Body of pancreas (tissue), 4 donors: ENCODE measurements at regions not wholly inside any gene's neighbourhood (a gene's known extent, or its start where the extent isn't known, plus 50 kb on each side); places are given as distances from the start of the nearest gene placed in this dataset.

Experiments used
- ATAC-seq: fragments of 150-250 bp; one replicate; pipeline ENCODE4 v1.9.1; 2016
- DNase-seq, 4 donors: peaks; one replicate each; pipeline ENCODE4 v3.0.0-alpha.2; 2019
- H3K27ac ChIP-seq, 4 donors: fragments of 200-600 bp; sonication (generic); 1 replicate in 3 of 4; 2 replicates in 1 of 4; pipeline versions ENCODE4 v1.5.1 to v1.6.1; 2016 to 2019; ENCODE audit warnings: mild to moderate bottlenecking in 1 of 4, mixed read lengths in 1 of 4, moderate library complexity in 1 of 4
- H3K27me3 ChIP-seq, 2 donors: fragments of 200-600 bp; sonication (generic); one replicate each; pipeline ENCODE4 v1.6.0; 2016; ENCODE audit warnings: mild to moderate bottlenecking in 1 of 2
- H3K36me3 ChIP-seq, 2 donors: fragments of 200-600 bp; sonication (generic); replicated peaks in 1 of 2; 2 replicates each; pipeline ENCODE4 v1.5.1; 2016; ENCODE audit warnings: low read depth in 2 of 2; ENCODE audit not compliant: insufficient read depth in 1 of 2
- H3K4me1 ChIP-seq: fragments of 200-600 bp; sonication (generic); one replicate; pipeline ENCODE4 v1.6.0; 2016
- H3K4me3 ChIP-seq, 2 donors: fragments of 200-600 bp; sonication (generic); 1 replicate in 1 of 2; 2 replicates in 1 of 2; pipeline ENCODE4 v1.5.1; 2016 to 2019
- H3K9me3 ChIP-seq, 3 donors: fragments of 200-600 bp; sonication (generic); 1 replicate in 2 of 3; 2 replicates in 1 of 3; pipeline ENCODE4 v1.5.1; 2016
- CTCF ChIP-seq, 7 experiments: fragments of 450-650 bp in 4 of 7; fragments of 200-600 bp in 3 of 7; sonication (generic) in 3 of 7; IDR thresholded peaks; one replicate each; pipeline ENCODE4 v1.5.1; 2016 to 2019; ENCODE audit warnings: antibody characterized with exemption in 7 of 7
- POLR2A ChIP-seq, 3 donors: fragments of 450-650 bp; IDR thresholded peaks; one replicate each; pipeline ENCODE4 v1.6.1; 2016; ENCODE audit warnings: antibody characterized with exemption in 3 of 3, mild to moderate bottlenecking in 2 of 3
- WGBS, 2 donors: methylation state at CpG; one replicate each; pipeline ENCODE4 v1.1.5; 2017; 5-methylcytosine and 5-hydroxymethylcytosine counted together
- intact Hi-C: fragments of 100-400 bp; cut with DNase I; formaldehyde crosslinking; loops from one replicate; pipeline ENCODE4 v1.15.1; 2023

- no peak for ATAC-seq
- 28 to 60% methylated on average over 3 of the region's 3 CpGs for WGBS, 2 donors
- Histone ChIP-seq H3K9me3 (no peaks in the 10 kb centered on the region), H3K4me3 (no peak overlapping the region), H3K27ac (no peak overlapping the region), H3K27me3 (no peaks in the 10 kb centered on the region), H3K4me1 (no peaks in the 10 kb centered on the region), H3K36me3 (no peaks in the 10 kb centered on the region)
- no peak for DNase-seq
- intact Hi-C loops: no loop called here
- TF ChIP-seq CTCF (IDR thresholded peaks at IDR 0.05): no peak
- TF ChIP-seq POLR2A (IDR thresholded peaks at IDR 0.05): no peak
Measured at GRCh38 chr6:48813836-48814235, 649.2 kb downstream of the MMUT start.

DNA sequence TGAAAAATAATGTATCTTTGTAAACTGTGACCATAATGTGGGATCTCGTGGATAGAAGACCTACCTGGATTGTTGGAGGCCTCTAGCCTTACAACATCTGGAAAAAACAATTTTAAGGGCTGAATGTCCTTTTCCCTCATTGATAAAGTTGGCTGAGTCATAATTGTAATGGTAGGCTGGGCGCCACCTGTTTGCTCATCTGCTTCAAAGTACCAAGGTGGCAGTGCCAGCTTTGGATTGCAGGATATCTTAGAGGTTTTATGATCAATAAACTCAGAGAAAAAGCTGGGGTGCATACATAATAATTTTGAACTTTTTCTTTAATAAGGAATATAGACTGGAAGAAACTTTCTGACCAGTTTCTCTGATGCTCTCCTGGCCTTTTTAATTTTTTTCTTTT lies 653.4 kb downstream of the MMUT start:
- Histone ChIP-seq H3K4me3 (no peak overlapping the region), H3K27me3 (no peaks in the 10 kb centered on the region), H3K27ac (no peak overlapping the region), H3K36me3 (no peaks in the 10 kb centered on the region), H3K4me1 (no peaks in the 10 kb centered on the region), H3K9me3 (no peaks in the 10 kb centered on the region)
- DNase-seq: no peak
- intact Hi-C loops: no loop called here
- no peak for TF ChIP-seq POLR2A (IDR thresholded peaks at IDR 0.05)
- TF ChIP-seq CTCF (IDR thresholded peaks at IDR 0.05): no peak
- 60 to 69% methylated on average over 2 of the region's 2 CpGs for WGBS, 2 donors
- no peak for ATAC-seq

DNA sequence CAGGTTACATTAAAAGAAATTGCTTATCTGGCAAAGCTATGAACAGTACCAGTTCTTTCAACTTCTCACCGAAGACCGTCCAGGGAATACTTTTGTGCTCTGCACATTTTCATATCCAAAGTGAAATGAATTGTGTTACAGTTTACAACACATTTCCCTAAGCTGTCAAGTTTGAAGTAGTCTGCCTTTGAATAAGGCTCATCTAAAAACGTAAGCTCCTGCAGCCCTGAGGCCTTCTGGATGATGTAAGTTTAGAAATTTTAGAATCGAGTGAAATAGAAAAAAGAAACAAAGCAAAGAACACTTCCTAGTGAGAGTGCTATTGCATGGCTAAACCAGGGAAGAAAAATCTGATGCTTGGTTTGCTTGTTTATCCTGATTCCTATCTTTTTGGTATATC lies 653.8 kb downstream of the MMUT start:
- Histone ChIP-seq H3K4me1 (no peaks in the 10 kb centered on the region), H3K27me3 (no peaks in the 10 kb centered on the region), H3K36me3 (no peaks in the 10 kb centered on the region), H3K9me3 (no peaks in the 10 kb centered on the region), H3K27ac (no peak overlapping the region), H3K4me3 (no peak overlapping the region)
- TF ChIP-seq POLR2A (IDR thresholded peaks at IDR 0.05): no peak
- WGBS, 2 donors: 58 to 70% methylated on average over 4 of the region's 4 CpGs
- DNase-seq (no peak), ATAC-seq (no peak)
- intact Hi-C loops: no loop called here

- Histone ChIP-seq H3K4me3 (no peak overlapping the region), H3K27ac (no peak overlapping the region), H3K27me3 (no peaks in the 10 kb centered on the region), H3K36me3 (no peaks in the 10 kb centered on the region), H3K9me3 (no peaks in the 10 kb centered on the region), H3K4me1 (no peaks in the 10 kb centered on the region)
- WGBS, 2 donors: 66 to 67% methylated on average over 3 of the region's 3 CpGs
- TF ChIP-seq POLR2A (IDR thresholded peaks at IDR 0.05) (no peak), CTCF (IDR thresholded peaks at IDR 0.05) (no peak)
- intact Hi-C loops: no loop called here
- no peak for ATAC-seq
- DNase-seq: no peak
Measured at GRCh38 chr6:48798296-48798695, 664.8 kb downstream of the MMUT start.

DNA sequence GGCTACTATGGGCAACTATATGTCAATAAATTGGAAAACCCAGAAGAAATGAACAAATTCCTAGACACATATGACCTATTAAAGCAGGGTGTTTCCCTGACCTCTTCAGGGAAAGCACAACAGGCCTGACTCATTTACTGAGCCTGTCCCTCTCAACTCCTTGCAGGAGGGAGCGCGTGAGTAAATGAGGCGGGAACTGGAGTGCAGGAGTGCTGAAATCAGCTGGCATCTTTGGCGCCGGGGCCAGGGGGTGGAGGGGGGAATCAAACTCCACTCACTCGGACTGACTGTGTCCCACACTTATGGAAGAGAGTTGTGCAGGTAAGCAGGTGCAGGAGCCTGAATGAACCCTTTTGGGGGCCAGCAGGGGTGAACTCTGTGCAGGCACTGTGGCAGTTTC lies 671.2 kb upstream of the PTCHD4 start:
- H3K4me1 ChIP-seq: no peaks in the 10 kb centered on the region
- H3K4me3 ChIP-seq: no peak overlapping the region
- intact Hi-C loops: no loop called here
- TF ChIP-seq CTCF (IDR thresholded peaks at IDR 0.05): no peak
- no peak for TF ChIP-seq POLR2A (IDR thresholded peaks at IDR 0.05)
- H3K27ac ChIP-seq: no peak overlapping the region
- no peak for DNase-seq
- H3K27me3 ChIP-seq: no peaks in the 10 kb centered on the region
- H3K36me3 ChIP-seq: no peaks in the 10 kb centered on the region
- WGBS, 2 donors: 55 to 66% methylated on average over 6 of the region's 6 CpGs
- H3K9me3 ChIP-seq: no peaks in the 10 kb centered on the region
- ATAC-seq: no peak
